ENCODE measurements at regions not wholly inside any gene's neighbourhood (a gene's known extent, or its start where the extent isn't known, plus 50 kb on each side); places are given as distances from the start of the nearest gene placed in this dataset.
"Not testable (repeated sequence)": the region's sequence is repeated elsewhere in the genome, so short reads cannot be mapped to it uniquely, and the experiment has no call there.

GRCh38 chr12:38118632-38119031 is 197.9 kb upstream of the ALG10B start:
- TF ChIP-seq CTCF (IDR thresholded peaks at IDR 0.05) (no peak), POLR2A (IDR thresholded peaks at IDR 0.05) (no peak)
- Histone ChIP-seq H3K27ac (no peak overlapping the region), H3K4me1 (no peaks in the 10 kb centered on the region), H3K27me3 (no peaks in the 10 kb centered on the region), H3K4me3 (no peak overlapping the region), H3K36me3 (no peaks in the 10 kb centered on the region), H3K9me3 (no peaks in the 10 kb centered on the region)
- DNase-seq, result no peak

- Histone ChIP-seq H3K9me3 (no peaks in the 10 kb centered on the region), H3K4me3 (no peak overlapping the region), H3K27me3 (no peaks in the 10 kb centered on the region), H3K27ac (no peak overlapping the region), H3K36me3 (no peaks in the 10 kb centered on the region), H3K4me1 (no peaks in the 10 kb centered on the region)
- no peak for DNase-seq
- TF ChIP-seq CTCF (IDR thresholded peaks at IDR 0.05) (no peak), POLR2A (IDR thresholded peaks at IDR 0.05) (no peak)
These were observed 196.1 kb upstream of the ALG10B start for GRCh38 chr12:38120438-38120837.

GRCh38 chr12:38123028-38123427 is 193.5 kb upstream of the ALG10B start:
- H3K27me3 ChIP-seq, H3K9me3 ChIP-seq, H3K4me3 ChIP-seq, DNase-seq, H3K27ac ChIP-seq, H3K36me3 ChIP-seq, H3K4me1 ChIP-seq: not testable (repeated sequence)

- no peak overlapping the region for H3K27ac ChIP-seq
- H3K36me3 ChIP-seq, result no peaks in the 10 kb centered on the region
- no peaks in the 10 kb centered on the region for H3K4me1 ChIP-seq
- TF ChIP-seq POLR2A (IDR thresholded peaks at IDR 0.05) (no peak), CTCF (IDR thresholded peaks at IDR 0.05) (no peak)
- DNase-seq, result no peak
- no peaks in the 10 kb centered on the region for H3K9me3 ChIP-seq
- no peaks in the 10 kb centered on the region for H3K27me3 ChIP-seq
- no peak overlapping the region for H3K4me3 ChIP-seq
These were observed 192.9 kb upstream of the ALG10B start for GRCh38 chr12:38123566-38124246.

GRCh38 chr12:38124247-38125012 is 192.1 kb upstream of the ALG10B start:
- Histone ChIP-seq H3K9me3 (no peaks in the 10 kb centered on the region), H3K4me3 (no peak overlapping the region), H3K27ac (no peak overlapping the region), H3K27me3 (no peaks in the 10 kb centered on the region), H3K4me1 (no peaks in the 10 kb centered on the region), H3K36me3 (no peaks in the 10 kb centered on the region)
- no peak for DNase-seq
- TF ChIP-seq POLR2A (IDR thresholded peaks at IDR 0.05) (no peak), CTCF (IDR thresholded peaks at IDR 0.05) (no peak)

GRCh38 chr12:38132139-38132538 is 184.4 kb upstream of the ALG10B start:
- TF ChIP-seq POLR2A (IDR thresholded peaks at IDR 0.05) (no peak), CTCF (IDR thresholded peaks at IDR 0.05) (no peak)
- no peaks in the 10 kb centered on the region for H3K9me3 ChIP-seq
- H3K36me3 ChIP-seq, result no peaks in the 10 kb centered on the region
- no peak for DNase-seq
- H3K27ac ChIP-seq, result no peak overlapping the region
- no peak overlapping the region for H3K4me3 ChIP-seq
- no peaks in the 10 kb centered on the region for H3K27me3 ChIP-seq
- no peaks in the 10 kb centered on the region for H3K4me1 ChIP-seq

All from Peyer's patch (tissue), 4 donors.